ENCODE measurements at regions not wholly inside any gene's neighbourhood (a gene's known extent, or its start where the extent isn't known, plus 50 kb on each side); places are given as distances from the start of the nearest gene placed in this dataset.

- TF ChIP-seq CTCF (IDR thresholded peaks at IDR 0.05) (peak in 6 of 7 experiments; percentile 26 to 50 (median 41)), POLR2A (IDR thresholded peaks at IDR 0.05) (no peak)
Observed at GRCh38 chr2:13193900-13194299, 477.2 kb downstream of the TRIB2 start.

Measured in body of pancreas (tissue), 4 donors.